ENCODE measurements at regions not wholly inside any gene's neighbourhood (a gene's known extent, or its start where the extent isn't known, plus 50 kb on each side); places are given as distances from the start of the nearest gene placed in this dataset.
"Not testable (repeated sequence)": the region's sequence is repeated elsewhere in the genome, so short reads cannot be mapped to it uniquely, and the experiment has no call there.

- no peak for DNase-seq
Observed at GRCh38 chrX:109782994-109783700, 50.1 kb upstream of the ACSL4 start.

GRCh38 chrX:109783701-109784079, 50.6 kb upstream of the ACSL4 start:
- DNase-seq = no peak

GRCh38 chrX:109785053-109785452, 52.0 kb upstream of the ACSL4 start:
- DNase-seq = no peak

- not testable (repeated sequence) for DNase-seq
Observed at GRCh38 chrX:109790511-109790910, 57.5 kb upstream of the ACSL4 start.

- DNase-seq = no peak
Observed at GRCh38 chrX:109793191-109793590, 60.1 kb upstream of the ACSL4 start.

DNA sequence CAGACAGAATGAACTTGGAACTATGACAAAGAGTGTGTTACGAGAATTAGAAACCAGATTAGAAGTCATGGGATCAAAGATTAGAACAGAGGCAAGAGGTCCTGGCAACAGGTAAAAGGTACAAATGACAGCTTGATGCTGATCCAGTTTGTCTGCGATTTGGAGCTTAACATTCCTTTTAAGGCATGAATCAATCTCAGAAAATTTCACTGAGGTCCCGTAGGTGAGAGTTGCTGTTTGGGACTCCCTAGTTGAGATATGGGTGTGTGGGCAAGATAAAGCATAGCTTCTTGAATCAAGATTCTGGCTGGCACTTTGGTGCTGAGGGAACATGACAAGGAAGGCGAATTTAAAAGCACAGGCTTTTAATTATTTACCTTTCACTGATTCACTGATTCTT, 62.6 kb upstream of the ACSL4 start:
- no peak for DNase-seq

DNA sequence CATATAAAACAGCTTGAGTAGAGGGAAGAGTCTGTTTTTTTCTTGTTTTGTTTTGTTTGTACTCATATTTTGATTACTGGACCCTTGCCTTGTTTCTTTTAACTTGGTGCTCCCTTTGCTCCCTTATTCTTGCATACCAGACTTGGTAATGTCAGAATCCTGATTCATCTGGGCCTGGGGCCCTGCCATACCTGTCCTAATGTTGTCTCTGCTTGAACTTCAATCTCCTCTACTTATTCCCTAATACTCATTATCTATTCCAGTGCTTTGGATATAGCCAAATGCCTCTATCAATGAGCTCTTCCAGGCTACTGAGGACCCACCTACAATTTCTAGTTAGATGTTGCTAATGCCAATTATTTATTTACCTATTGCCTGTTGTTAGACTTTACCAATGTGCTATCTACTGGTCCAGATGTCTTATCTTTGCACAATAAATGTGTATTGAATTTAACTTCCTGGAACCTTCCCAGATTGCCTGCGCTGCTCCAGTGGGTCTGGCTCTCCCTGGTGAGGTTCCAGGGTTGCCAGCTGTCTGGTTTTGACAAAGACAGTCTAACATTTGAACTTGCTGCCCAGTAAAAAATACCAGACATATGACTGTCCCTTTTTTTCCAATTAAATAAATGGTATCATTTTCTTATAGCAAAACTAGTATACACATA, 64.4 kb upstream of the ACSL4 start:
- DNase-seq = no peak

GRCh38 chrX:109812236-109812635, 79.2 kb upstream of the ACSL4 start:
- DNase-seq = no peak

- DNase-seq = no peak
Observed at GRCh38 chrX:109813236-109813635, 80.2 kb upstream of the ACSL4 start.

- DNase-seq = no peak
Observed at GRCh38 chrX:109818976-109819375, 85.9 kb upstream of the ACSL4 start.

GRCh38 chrX:109822861-109823260, 89.8 kb upstream of the ACSL4 start:
- no peak for DNase-seq

DNA sequence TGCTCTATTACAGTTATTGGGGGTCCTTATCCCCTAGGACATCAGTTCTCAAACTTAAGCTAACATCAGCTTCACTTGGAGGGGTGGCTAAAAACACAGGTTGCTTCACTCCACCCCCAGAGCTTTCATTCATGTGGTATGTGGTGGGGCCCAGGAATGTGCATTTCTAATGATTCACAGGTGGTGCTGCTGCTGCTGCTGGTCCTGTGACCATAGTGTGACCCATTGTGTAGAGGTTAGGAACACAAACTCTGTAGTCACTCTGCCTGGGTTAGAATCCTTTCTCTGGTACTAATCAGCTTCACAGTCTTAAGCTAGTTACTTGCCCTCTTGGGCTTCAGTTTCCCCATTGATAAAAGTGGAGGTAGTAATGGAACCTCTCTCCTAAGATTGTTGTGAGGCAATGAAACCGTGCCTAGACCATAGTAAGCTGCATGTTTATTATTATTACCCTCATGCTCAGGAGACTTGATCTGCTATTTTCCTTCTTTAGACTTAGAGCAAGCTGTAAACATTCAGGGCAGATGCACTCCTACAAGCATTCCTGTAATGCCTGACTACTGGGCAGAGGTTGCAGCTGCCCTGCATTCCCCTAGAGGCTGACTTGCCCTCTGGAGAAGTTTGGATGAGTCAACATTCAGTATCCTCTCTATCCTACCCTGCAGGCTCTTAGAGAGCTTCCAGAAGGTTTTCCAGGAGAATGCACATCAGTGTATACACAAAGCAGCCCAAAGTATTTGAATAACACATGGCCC, 94.1 kb upstream of the ACSL4 start:
- DNase-seq = no peak

- no peak for DNase-seq
Observed at GRCh38 chrX:109827772-109828171, 94.7 kb upstream of the ACSL4 start.

- no peak for DNase-seq
Observed at GRCh38 chrX:109830157-109830703, 97.2 kb upstream of the ACSL4 start.

- no peak for DNase-seq
Observed at GRCh38 chrX:109830704-109831206, 97.7 kb upstream of the ACSL4 start.

DNA sequence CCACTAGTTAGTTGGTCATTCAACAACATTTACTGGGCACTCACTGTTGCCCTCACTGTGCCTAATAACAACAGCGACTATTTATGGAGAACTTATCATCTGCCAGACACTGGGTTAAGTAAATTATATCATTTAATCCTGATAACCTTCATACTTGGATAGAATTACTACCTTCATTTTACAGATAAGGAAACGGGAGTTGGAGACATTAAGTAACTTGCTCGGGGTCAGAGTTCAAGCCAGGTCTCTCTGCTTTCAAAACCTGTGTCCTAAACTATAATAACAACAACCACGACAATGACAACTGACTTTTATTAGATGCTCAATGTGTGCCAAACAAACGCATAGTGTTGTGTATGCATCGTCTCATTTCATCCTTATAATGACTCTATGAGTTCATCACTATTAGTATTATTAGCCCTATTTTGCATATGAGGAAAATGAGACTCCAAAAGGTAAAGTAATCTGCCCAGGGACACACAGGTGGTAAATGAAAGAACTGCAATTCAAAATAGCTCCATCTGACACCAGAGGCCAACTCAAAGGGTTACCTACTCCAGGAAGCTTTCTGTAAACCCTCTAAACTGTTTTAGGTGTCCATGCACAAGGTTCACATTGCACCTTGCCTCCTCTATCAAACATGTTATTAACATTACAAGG, 98.4 kb upstream of the ACSL4 start:
- no peak for DNase-seq

- no peak for DNase-seq
Observed at GRCh38 chrX:109839694-109840567, 106.9 kb upstream of the ACSL4 start.

GRCh38 chrX:109840585-109840984, 107.5 kb upstream of the ACSL4 start:
- DNase-seq = no peak

DNA sequence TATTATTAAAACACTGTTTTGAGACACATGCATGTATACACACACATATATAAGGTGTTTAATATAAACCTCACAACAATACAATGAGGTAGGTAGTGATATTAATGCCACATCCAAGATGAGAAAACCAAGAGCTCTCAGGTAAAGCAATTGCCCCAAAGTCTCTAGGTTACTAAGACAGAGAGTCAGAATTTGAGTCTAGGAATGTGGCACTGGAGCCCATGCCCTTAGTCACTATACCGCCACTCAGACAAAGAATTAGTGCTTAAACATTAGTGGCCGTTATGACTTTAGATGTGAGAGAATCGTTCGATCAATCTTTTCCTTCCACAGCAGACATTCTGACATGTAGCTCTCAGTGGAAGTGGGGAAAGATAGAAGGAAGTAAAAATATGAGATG, 108.2 kb upstream of the ACSL4 start:
- no peak for DNase-seq

GRCh38 chrX:109841869-109842579, 109.0 kb upstream of the ACSL4 start:
- DNase-seq = no peak

GRCh38 chrX:109842611-109843010, 109.6 kb upstream of the ACSL4 start:
- no peak for DNase-seq
